Uterus (tissue), 2 donors: ENCODE measurements at regions not wholly inside any gene's neighbourhood (a gene's known extent, or its start where the extent isn't known, plus 50 kb on each side); places are given as distances from the start of the nearest gene placed in this dataset.

ENCODE experiments used
- POLR2A ChIP-seq, 2 donors: fragments of 450-650 bp; IDR thresholded peaks; one replicate each; pipeline ENCODE4 v1.6.1; 2016; ENCODE audit warnings: antibody characterized with exemption in 2 of 2, mild to moderate bottlenecking in 1 of 2, moderate library complexity in 1 of 2
- TF ChIP-seq, protein P1 (sequence below), 4 experiments: fragments of 200-600 bp in 2 of 4; fragments of 450-650 bp in 2 of 4; sonication (generic) in 2 of 4; IDR thresholded peaks; one replicate each; pipeline ENCODE4 v1.5.1; 2016 to 2019; ENCODE audit warnings: antibody characterized with exemption in 4 of 4, mild to moderate bottlenecking in 2 of 4, moderate library complexity in 1 of 4

DNA sequence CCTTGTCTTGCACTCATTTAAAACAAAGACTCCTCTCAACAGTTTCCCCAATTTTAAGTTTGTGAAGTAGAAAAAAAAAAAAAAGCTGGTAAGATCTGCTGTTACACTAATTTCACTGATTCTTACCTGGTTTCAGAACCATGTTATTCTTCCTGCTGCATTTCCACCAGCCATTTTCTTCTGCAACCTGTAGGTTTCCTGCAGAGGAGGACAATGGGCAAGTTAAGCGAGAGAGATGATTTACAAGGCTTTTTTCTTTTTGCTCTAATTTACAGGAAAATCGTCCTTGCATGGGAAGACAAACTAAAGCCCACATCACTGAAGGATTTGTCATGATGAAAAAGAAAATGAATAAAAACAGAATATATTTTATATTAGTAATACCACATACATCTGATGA lies 86.0 kb upstream of the SMARCA2 start:
- TF ChIP-seq, protein P1, sequence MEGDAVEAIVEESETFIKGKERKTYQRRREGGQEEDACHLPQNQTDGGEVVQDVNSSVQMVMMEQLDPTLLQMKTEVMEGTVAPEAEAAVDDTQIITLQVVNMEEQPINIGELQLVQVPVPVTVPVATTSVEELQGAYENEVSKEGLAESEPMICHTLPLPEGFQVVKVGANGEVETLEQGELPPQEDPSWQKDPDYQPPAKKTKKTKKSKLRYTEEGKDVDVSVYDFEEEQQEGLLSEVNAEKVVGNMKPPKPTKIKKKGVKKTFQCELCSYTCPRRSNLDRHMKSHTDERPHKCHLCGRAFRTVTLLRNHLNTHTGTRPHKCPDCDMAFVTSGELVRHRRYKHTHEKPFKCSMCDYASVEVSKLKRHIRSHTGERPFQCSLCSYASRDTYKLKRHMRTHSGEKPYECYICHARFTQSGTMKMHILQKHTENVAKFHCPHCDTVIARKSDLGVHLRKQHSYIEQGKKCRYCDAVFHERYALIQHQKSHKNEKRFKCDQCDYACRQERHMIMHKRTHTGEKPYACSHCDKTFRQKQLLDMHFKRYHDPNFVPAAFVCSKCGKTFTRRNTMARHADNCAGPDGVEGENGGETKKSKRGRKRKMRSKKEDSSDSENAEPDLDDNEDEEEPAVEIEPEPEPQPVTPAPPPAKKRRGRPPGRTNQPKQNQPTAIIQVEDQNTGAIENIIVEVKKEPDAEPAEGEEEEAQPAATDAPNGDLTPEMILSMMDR (IDR thresholded peaks at IDR 0.05): no peak
- TF ChIP-seq POLR2A (IDR thresholded peaks at IDR 0.05): no peak
